ENCODE measurements at regions not wholly inside any gene's neighbourhood (a gene's known extent, or its start where the extent isn't known, plus 50 kb on each side); places are given as distances from the start of the nearest gene placed in this dataset.

- no peak overlapping the region for H3K27ac ChIP-seq
- 87 to 94% (median 93%) methylated on average over 1 of the region's 1 CpG for WGBS, 3 donors
- H3K4me3 ChIP-seq = no peak overlapping the region
- no peaks in the 10 kb centered on the region for H3K4me1 ChIP-seq (ENCODE audit: insufficient read depth)
- no peaks in the 10 kb centered on the region for H3K36me3 ChIP-seq
- TF ChIP-seq CTCF (IDR thresholded peaks at IDR 0.05) = no peak
- no peak for TF ChIP-seq POLR2A (IDR thresholded peaks at IDR 0.05)
- TF ChIP-seq EP300 (IDR thresholded peaks at IDR 0.05) = no peak
- no peaks in the 10 kb centered on the region for H3K27me3 ChIP-seq
- no peaks in the 10 kb centered on the region for H3K9me3 ChIP-seq
- intact Hi-C loops (cut with DNase I) = no loop called here
- no peak for DNase-seq
Measured at GRCh38 chr18:34025191-34025801, 199.4 kb downstream of the NOL4 start.

- Histone ChIP-seq H3K27ac (no peak overlapping the region), H3K27me3 (no peaks in the 10 kb centered on the region), H3K36me3 (no peaks in the 10 kb centered on the region), H3K9me3 (no peaks in the 10 kb centered on the region), H3K4me3 (no peak overlapping the region), H3K4me1 (ENCODE audit: insufficient read depth) (no peaks in the 10 kb centered on the region)
- TF ChIP-seq CTCF (IDR thresholded peaks at IDR 0.05) (no peak), POLR2A (IDR thresholded peaks at IDR 0.05) (no peak), EP300 (IDR thresholded peaks at IDR 0.05) (no peak)
- no peak for DNase-seq
- intact Hi-C loops (cut with DNase I) = no loop called here
- WGBS, 3 donors = 51 to 69% (median 54%) methylated on average over 4 of the region's 4 CpGs
Measured at GRCh38 chr18:34023471-34023870, 201.2 kb downstream of the NOL4 start.

GRCh38 chr18:34018336-34018735 is 206.4 kb downstream of the NOL4 start:
- Histone ChIP-seq H3K27me3 (no peaks in the 10 kb centered on the region), H3K36me3 (no peaks in the 10 kb centered on the region), H3K4me3 (no peak overlapping the region), H3K27ac (no peak overlapping the region), H3K9me3 (no peaks in the 10 kb centered on the region), H3K4me1 (ENCODE audit: insufficient read depth) (no peaks in the 10 kb centered on the region)
- DNase-seq = no peak
- 41 to 78% (median 53%) methylated on average over 1 of the region's 1 CpG for WGBS, 3 donors
- TF ChIP-seq EP300 (IDR thresholded peaks at IDR 0.05) (no peak), CTCF (IDR thresholded peaks at IDR 0.05) (no peak), POLR2A (IDR thresholded peaks at IDR 0.05) (no peak)
- intact Hi-C loops (cut with DNase I) = no loop called here

GRCh38 chr18:34003687-34004086 is 221.0 kb downstream of the NOL4 start:
- 6 to 31% (median 6%) methylated on average over 1 of the region's 1 CpG for WGBS, 3 donors

More at GRCh38 chr18:34003687-34004086, 221.0 kb downstream of the NOL4 start:
- Histone ChIP-seq H3K36me3 (no peaks in the 10 kb centered on the region), H3K27me3 (no peaks in the 10 kb centered on the region), H3K27ac (no peak overlapping the region), H3K4me3 (no peak overlapping the region), H3K9me3 (no peaks in the 10 kb centered on the region), H3K4me1 (ENCODE audit: insufficient read depth) (no peaks in the 10 kb centered on the region)
- intact Hi-C loops (cut with DNase I) = no loop called here
- TF ChIP-seq CTCF (IDR thresholded peaks at IDR 0.05) (no peak), POLR2A (IDR thresholded peaks at IDR 0.05) (no peak), EP300 (IDR thresholded peaks at IDR 0.05) (no peak)
- DNase-seq = no peak

Data from ovary (tissue), 7 donors.